ENCODE measurements at regions not wholly inside any gene's neighbourhood (a gene's known extent, or its start where the extent isn't known, plus 50 kb on each side); places are given as distances from the start of the nearest gene placed in this dataset.

- peaks cover 2% of the 10 kb centered on the region for H3K4me1 Mint-ChIP-seq
- no peaks in the 10 kb centered on the region for H3K9me3 Mint-ChIP-seq
- no peak for DNase-seq
- no peak overlapping the region for H3K4me3 Mint-ChIP-seq
- TF ChIP-seq, protein P1, sequence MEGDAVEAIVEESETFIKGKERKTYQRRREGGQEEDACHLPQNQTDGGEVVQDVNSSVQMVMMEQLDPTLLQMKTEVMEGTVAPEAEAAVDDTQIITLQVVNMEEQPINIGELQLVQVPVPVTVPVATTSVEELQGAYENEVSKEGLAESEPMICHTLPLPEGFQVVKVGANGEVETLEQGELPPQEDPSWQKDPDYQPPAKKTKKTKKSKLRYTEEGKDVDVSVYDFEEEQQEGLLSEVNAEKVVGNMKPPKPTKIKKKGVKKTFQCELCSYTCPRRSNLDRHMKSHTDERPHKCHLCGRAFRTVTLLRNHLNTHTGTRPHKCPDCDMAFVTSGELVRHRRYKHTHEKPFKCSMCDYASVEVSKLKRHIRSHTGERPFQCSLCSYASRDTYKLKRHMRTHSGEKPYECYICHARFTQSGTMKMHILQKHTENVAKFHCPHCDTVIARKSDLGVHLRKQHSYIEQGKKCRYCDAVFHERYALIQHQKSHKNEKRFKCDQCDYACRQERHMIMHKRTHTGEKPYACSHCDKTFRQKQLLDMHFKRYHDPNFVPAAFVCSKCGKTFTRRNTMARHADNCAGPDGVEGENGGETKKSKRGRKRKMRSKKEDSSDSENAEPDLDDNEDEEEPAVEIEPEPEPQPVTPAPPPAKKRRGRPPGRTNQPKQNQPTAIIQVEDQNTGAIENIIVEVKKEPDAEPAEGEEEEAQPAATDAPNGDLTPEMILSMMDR (IDR thresholded peaks at IDR 0.05), result no peak
- no peaks in the 10 kb centered on the region for H3K36me3 Mint-ChIP-seq (ENCODE audit: low read depth)
- intact Hi-C loops (cut with micrococcal nuclease), result no loop called here
- no peak for ATAC-seq (ENCODE audit: low read depth)
- H3K27me3 Mint-ChIP-seq, result peaks cover 3% of the 10 kb centered on the region
- ChIA-PET POLR2A (no interaction called here), CTCF (no interaction called here)
- H3K27ac Mint-ChIP-seq, result no peak overlapping the region
These were observed 145.8 kb downstream of the SLC38A6 start for GRCh38 chr14:61126603-61127498.

DNA sequence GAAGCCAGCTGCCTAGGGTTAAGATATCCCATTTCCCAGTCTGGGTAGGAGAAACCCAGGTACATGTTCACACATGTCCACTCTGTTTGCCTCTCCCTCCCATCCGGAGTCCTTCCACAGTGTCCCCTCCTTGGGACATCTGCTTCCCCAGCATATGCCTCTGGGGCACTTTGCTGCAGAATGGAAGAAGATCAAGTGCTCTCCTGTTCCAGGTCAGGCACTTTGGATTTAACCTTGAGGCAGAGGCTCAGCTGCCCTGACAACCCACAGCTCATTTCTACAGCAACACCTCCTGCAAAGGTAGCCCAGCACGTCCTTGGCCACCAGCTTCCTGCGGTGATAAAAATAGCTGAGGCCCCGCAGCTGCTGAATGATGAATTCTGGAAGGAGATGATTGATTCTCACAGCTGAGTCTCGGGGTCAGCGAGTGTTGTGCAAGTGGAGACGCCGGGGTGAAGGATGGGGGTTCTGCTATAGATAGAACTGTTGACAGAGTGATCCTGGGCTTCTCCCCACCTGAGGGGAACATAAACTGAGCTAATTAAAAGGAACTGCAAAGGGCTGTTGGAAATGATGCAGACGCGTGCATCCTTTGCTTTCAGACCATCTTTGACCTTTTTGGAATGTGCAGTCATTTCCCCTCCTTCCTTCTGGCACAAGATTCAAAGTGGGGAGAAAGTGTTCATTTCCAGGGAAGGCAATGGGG, 145.0 kb downstream of the SLC38A6 start:
- DNase-seq (no peak), ATAC-seq (ENCODE audit: low read depth) (no peak)
- Mint-ChIP-seq H3K4me3 (no peak overlapping the region), H3K9me3 (no peaks in the 10 kb centered on the region), H3K36me3 (ENCODE audit: low read depth) (no peaks in the 10 kb centered on the region), H3K27me3 (peaks cover 3% of the 10 kb centered on the region), H3K4me1 (peaks cover 8% of the 10 kb centered on the region), H3K27ac (no peak overlapping the region)
- CTCF ChIA-PET, result no interaction called here
- TF ChIP-seq, protein P1 (IDR thresholded peaks at IDR 0.05), result no peak
- intact Hi-C loops (cut with micrococcal nuclease), result no loop called here
- POLR2A ChIA-PET, result no interaction called here

DNA sequence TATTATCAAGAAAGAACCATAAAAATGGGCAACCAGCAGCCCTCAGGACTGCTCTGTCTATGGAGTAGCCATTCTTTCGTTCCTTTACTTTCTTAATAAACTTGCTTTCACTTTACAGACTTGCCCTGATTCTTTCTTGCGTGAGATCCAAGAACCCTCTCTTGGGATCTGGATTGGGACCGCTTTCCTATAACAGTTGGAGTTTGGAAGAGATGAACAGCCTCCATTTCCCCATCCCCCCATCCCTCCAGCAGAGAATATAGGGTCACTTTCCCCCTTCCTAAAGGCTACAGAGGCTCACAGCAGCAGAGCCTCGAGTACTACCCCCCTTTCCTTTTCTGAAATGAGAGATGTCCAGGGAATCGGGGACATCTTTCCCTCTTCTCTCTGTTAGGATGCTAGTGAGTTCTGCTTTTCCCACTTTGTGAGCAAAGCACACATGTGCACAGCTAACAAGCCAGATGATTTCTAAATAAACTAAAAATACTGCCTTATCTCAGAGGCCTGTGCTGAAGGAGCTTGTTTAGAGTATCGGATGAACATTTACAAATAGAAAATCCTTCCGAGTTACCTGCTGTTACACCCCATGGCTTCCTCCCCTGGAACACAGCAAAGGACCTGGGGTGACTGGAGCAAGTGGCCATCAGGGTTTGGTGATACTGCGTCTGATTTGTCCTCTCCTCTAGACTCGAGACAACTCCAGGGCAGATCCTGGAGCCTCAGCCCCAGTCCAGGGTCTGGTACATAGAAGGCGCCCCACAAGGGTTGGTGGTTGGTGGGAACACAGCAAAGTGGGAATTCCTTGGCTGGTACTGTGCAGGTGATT, 144.2 kb downstream of the SLC38A6 start:
- Mint-ChIP-seq H3K27ac (no peak overlapping the region), H3K4me1 (peaks cover 15% of the 10 kb centered on the region), H3K27me3 (peaks cover 3% of the 10 kb centered on the region), H3K36me3 (ENCODE audit: low read depth) (no peaks in the 10 kb centered on the region), H3K9me3 (peaks cover 3% of the 10 kb centered on the region), H3K4me3 (no peak overlapping the region)
- intact Hi-C loops (cut with micrococcal nuclease), result no loop called here
- TF ChIP-seq, protein P1 (IDR thresholded peaks at IDR 0.05), result no peak
- ATAC-seq (ENCODE audit: low read depth) (no peak), DNase-seq (no peak)
- ChIA-PET CTCF (no interaction called here), POLR2A (no interaction called here)

DNA sequence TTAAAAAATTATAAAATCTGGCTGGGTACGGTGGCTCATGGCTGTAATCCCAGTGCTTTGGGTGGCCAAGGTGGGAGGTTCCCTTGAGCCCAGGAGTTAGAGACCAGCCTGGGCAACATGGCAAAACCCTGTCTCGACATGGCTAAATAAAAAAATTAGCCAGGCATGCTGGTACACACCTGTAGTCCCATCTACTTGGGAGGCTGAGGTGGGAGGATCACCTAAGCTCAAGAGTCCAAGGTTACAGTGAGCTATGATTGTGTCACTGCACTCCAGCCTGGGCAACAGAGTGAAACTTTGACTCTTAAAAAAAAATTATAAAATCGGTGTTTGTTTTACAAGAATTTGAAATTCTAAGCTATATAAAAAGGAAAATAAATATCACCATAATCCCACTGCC, 141.8 kb downstream of the SLC38A6 start:
- TF ChIP-seq, protein P1 (IDR thresholded peaks at IDR 0.05), result no peak
- Mint-ChIP-seq H3K4me3 (no peak overlapping the region), H3K4me1 (peaks cover 17% of the 10 kb centered on the region), H3K27me3 (peaks cover 3% of the 10 kb centered on the region), H3K9me3 (peaks cover 4% of the 10 kb centered on the region), H3K36me3 (ENCODE audit: low read depth) (no peaks in the 10 kb centered on the region), H3K27ac (no peak overlapping the region)
- no peak for DNase-seq
- no peak for ATAC-seq (ENCODE audit: low read depth)
- ChIA-PET CTCF (no interaction called here), POLR2A (no interaction called here)
- intact Hi-C loops (cut with micrococcal nuclease), result no loop called here

Data from activated B cell treated with CpG ODN at 0.5 μM for 24 hours (primary cell).